ENCODE measurements at regions not wholly inside any gene's neighbourhood (a gene's known extent, or its start where the extent isn't known, plus 50 kb on each side); places are given as distances from the start of the nearest gene placed in this dataset.

DNA sequence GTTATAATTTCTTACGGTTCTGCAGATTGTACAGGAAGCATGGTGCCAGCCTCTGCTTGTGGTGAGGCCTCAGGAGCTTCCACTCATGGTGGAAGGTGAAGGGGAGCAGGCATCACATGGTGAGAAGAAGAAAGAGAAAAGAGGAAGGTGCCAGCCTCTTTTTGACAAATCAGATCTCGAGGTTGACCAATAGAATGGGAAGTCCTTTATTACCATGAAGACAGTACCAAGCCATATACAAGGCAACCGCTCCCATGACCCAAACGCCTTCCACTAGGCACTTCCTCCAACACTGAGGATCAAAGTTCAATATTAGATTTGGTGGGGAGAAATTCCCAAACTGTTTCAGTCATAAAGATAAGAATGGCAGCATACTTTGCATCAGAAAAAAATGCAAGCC, 502.8 kb downstream of the GLRX3 start:
- TF ChIP-seq POLR2A (IDR thresholded peaks at IDR 0.05) = no peak
- TF ChIP-seq, protein P1, sequence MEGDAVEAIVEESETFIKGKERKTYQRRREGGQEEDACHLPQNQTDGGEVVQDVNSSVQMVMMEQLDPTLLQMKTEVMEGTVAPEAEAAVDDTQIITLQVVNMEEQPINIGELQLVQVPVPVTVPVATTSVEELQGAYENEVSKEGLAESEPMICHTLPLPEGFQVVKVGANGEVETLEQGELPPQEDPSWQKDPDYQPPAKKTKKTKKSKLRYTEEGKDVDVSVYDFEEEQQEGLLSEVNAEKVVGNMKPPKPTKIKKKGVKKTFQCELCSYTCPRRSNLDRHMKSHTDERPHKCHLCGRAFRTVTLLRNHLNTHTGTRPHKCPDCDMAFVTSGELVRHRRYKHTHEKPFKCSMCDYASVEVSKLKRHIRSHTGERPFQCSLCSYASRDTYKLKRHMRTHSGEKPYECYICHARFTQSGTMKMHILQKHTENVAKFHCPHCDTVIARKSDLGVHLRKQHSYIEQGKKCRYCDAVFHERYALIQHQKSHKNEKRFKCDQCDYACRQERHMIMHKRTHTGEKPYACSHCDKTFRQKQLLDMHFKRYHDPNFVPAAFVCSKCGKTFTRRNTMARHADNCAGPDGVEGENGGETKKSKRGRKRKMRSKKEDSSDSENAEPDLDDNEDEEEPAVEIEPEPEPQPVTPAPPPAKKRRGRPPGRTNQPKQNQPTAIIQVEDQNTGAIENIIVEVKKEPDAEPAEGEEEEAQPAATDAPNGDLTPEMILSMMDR (IDR thresholded peaks at IDR 0.05 in 4 of 5, conservative IDR thresholded peaks at IDR 0.05 in 1 of 5) = no peak
